ENCODE measurements at regions not wholly inside any gene's neighbourhood (a gene's known extent, or its start where the extent isn't known, plus 50 kb on each side); places are given as distances from the start of the nearest gene placed in this dataset.

GRCh38 chr19:28489776-28490175 is 723.2 kb downstream of the UQCRFS1 start (continued):
- TF ChIP-seq E2F4 (IDR thresholded peaks at IDR 0.05; ENCODE audit: low read depth, low read length) = no peak
- no peak for TF ChIP-seq IKZF2 (IDR thresholded peaks at IDR 0.05)
- no peak for TF ChIP-seq KAT2A (conservative IDR thresholded peaks at IDR 0.05; ENCODE audit: control insufficient read depth, low read depth, low read length)
- no peak for TF ChIP-seq NR2C1 (IDR thresholded peaks at IDR 0.05)
- TF ChIP-seq SIN3A (IDR thresholded peaks at IDR 0.05; ENCODE audit: low read depth, low read length) = no peak
- no peak for TF ChIP-seq ZBTB33 (IDR thresholded peaks at IDR 0.05)
- no peak for TF ChIP-seq ASH2L (IDR thresholded peaks at IDR 0.05; ENCODE audit: borderline replicate concordance, low read depth)
- no peak for TF ChIP-seq MAX (IDR thresholded peaks at IDR 0.05; ENCODE audit: low read depth, low read length)
- no peak for TF ChIP-seq ATF2 (IDR thresholded peaks at IDR 0.05; ENCODE audit: low read length)
- TF ChIP-seq KDM1A (IDR thresholded peaks at IDR 0.05; ENCODE audit: borderline replicate concordance) = no peak
